NB4 (cell line): ENCODE measurements at regions not wholly inside any gene's neighbourhood (a gene's known extent, or its start where the extent isn't known, plus 50 kb on each side); places are given as distances from the start of the nearest gene placed in this dataset.

Experiments used
- CTCF ChIP-seq: IDR thresholded peaks from one replicate; pipeline ENCODE4 v1.5.1; 2012; ENCODE audit warnings: low read depth, low read length
- POLR2A ChIP-seq: IDR thresholded peaks from 2 replicates; pipeline ENCODE4 v1.6.1; 2011; ENCODE audit warnings: mild to moderate bottlenecking; ENCODE audit not compliant: insufficient read length; ENCODE audit errors: extremely low read depth

- TF ChIP-seq CTCF (no peak), POLR2A (no peak)
These were observed 54.0 kb upstream of the ITPRID2 start for GRCh38 chr2:181837563-181837962.
